H9 (cell line): ENCODE measurements at regions not wholly inside any gene's neighbourhood (a gene's known extent, or its start where the extent isn't known, plus 50 kb on each side); places are given as distances from the start of the nearest gene placed in this dataset.

Experiments used
- DNase-seq: peaks from one replicate; pipeline ENCODE4 v3.0.0-alpha.2; 2017
- H2AFZ ChIP-seq: one replicate; pipeline ENCODE4 v1.6.1; 2013; ENCODE audit warnings: mild to moderate bottlenecking, low read length, control low read depth, moderate library complexity
- H2AK5ac ChIP-seq: 2 replicates; pipeline ENCODE4 v1.6.1; 2013; ENCODE audit warnings: low read length, control low read depth, mixed read lengths; ENCODE audit not compliant: insufficient read length
- H2BK120ac ChIP-seq: one replicate; pipeline ENCODE4 v1.6.1; 2013; ENCODE audit warnings: low read depth, mild to moderate bottlenecking, low read length, control low read depth, inconsistent platforms; ENCODE audit not compliant: poor library complexity, severe bottlenecking
- H2BK12ac ChIP-seq: 2 replicates; pipeline ENCODE4 v1.6.1; 2013; ENCODE audit warnings: low read length, control low read depth, mixed read lengths, low read depth; ENCODE audit not compliant: insufficient read length
- H2BK15ac ChIP-seq: 2 replicates; pipeline ENCODE4 v1.6.1; 2013; ENCODE audit warnings: low read depth, low read length, control low read depth
- H2BK20ac ChIP-seq: one replicate; pipeline ENCODE4 v1.6.1; 2013; ENCODE audit warnings: low read depth, mild to moderate bottlenecking, low read length, control low read depth, inconsistent platforms; ENCODE audit not compliant: poor library complexity, severe bottlenecking
- H2BK5ac ChIP-seq: 2 replicates; pipeline ENCODE4 v1.6.1; 2013; ENCODE audit warnings: low read length, control low read depth, mixed read lengths; ENCODE audit not compliant: insufficient read length
- H3K14ac ChIP-seq: 2 replicates; pipeline ENCODE4 v1.6.1; 2013; ENCODE audit warnings: low read length, control low read depth; ENCODE audit not compliant: insufficient read depth
- H3K18ac ChIP-seq: 2 replicates; pipeline ENCODE4 v1.6.1; 2013; ENCODE audit warnings: low read depth, mild to moderate bottlenecking, mixed read lengths, low read length, control low read depth; ENCODE audit not compliant: insufficient read length
- H3K23ac ChIP-seq: 2 replicates; pipeline ENCODE4 v1.6.1; 2013; ENCODE audit warnings: low read length, control low read depth, mixed read lengths, low read depth; ENCODE audit not compliant: insufficient read length
- H3K23me2 ChIP-seq: 2 replicates; pipeline ENCODE4 v1.6.1; 2013; ENCODE audit warnings: low read depth, mild to moderate bottlenecking, mixed read lengths, low read length, control low read depth; ENCODE audit not compliant: insufficient read length, poor library complexity, severe bottlenecking
- H3K27ac ChIP-seq: 2 replicates; pipeline ENCODE4 v1.5.1; 2013; ENCODE audit warnings: low read length, control low read depth, mixed read lengths, low read depth; ENCODE audit not compliant: insufficient read length
- H3K27me3 ChIP-seq: 2 replicates; pipeline ENCODE4 v1.6.1; 2013; ENCODE audit warnings: low read length, control low read depth, inconsistent platforms; ENCODE audit not compliant: insufficient read depth
- H3K4ac ChIP-seq: 2 replicates; pipeline ENCODE4 v1.6.1; 2013; ENCODE audit warnings: low read depth, mild to moderate bottlenecking, control low read depth, inconsistent platforms, low read length, moderate library complexity
- H3K4me1 ChIP-seq: 2 replicates; pipeline ENCODE4 v1.6.1; 2013; ENCODE audit warnings: low read length, control low read depth, inconsistent platforms; ENCODE audit not compliant: insufficient read depth
- H3K4me2 ChIP-seq: 2 replicates; pipeline ENCODE4 v1.6.1; 2013; ENCODE audit warnings: low read length, control low read depth, mixed read lengths; ENCODE audit not compliant: insufficient read length, insufficient read depth
- H3K56ac ChIP-seq: 2 replicates; pipeline ENCODE4 v1.6.1; 2013; ENCODE audit warnings: low read depth, mild to moderate bottlenecking, mixed read lengths, low read length, control low read depth; ENCODE audit not compliant: insufficient read length
- H3K79me1 ChIP-seq: 2 replicates; pipeline ENCODE4 v1.6.1; 2013; ENCODE audit warnings: low read depth, mild to moderate bottlenecking, moderate library complexity, low read length, control low read depth, inconsistent platforms; ENCODE audit not compliant: insufficient read depth, poor library complexity, severe bottlenecking
- H3K79me2 ChIP-seq: 2 replicates; pipeline ENCODE4 v1.6.1; 2013; ENCODE audit warnings: low read length, control low read depth, inconsistent platforms; ENCODE audit not compliant: insufficient read depth
- H3K9ac ChIP-seq: 2 replicates; pipeline ENCODE4 v1.6.1; 2013; ENCODE audit warnings: low read length, control low read depth, mixed read lengths; ENCODE audit not compliant: insufficient read length; ENCODE audit errors: extremely low read depth
- H3K9me3 ChIP-seq: one replicate; pipeline ENCODE4 v1.6.1; 2013; ENCODE audit warnings: low read depth, low read length, inconsistent platforms; ENCODE audit not compliant: control insufficient read depth
- H3T11ph ChIP-seq: one replicate; pipeline ENCODE4 v1.6.1; 2013; ENCODE audit warnings: mild to moderate bottlenecking, low read length, control low read depth, inconsistent platforms
- H4K20me1 ChIP-seq: one replicate; pipeline ENCODE4 v1.6.1; 2013; ENCODE audit not compliant: control insufficient read depth, insufficient read length, insufficient read depth
- H4K5ac ChIP-seq: 2 replicates; pipeline ENCODE4 v1.6.1; 2013; ENCODE audit warnings: low read depth, mild to moderate bottlenecking, mixed read lengths, low read length, control low read depth; ENCODE audit not compliant: insufficient read length
- H4K8ac ChIP-seq: replicated peaks from 2 replicates; pipeline ENCODE4 v1.6.1; 2013; ENCODE audit warnings: low read length, control low read depth, mixed read lengths, low read depth; ENCODE audit not compliant: insufficient read length
- H4K91ac ChIP-seq: 2 replicates; pipeline ENCODE4 v1.6.1; 2013; ENCODE audit warnings: low read depth, mild to moderate bottlenecking, moderate library complexity, mixed read lengths, low read length, control low read depth; ENCODE audit not compliant: insufficient read length
- H3K27ac Mint-ChIP-seq, 3 experiments: 2 replicates in 2 of 3; 3 replicates in 1 of 3; pipeline ENCODE4 v1.8.0; 2020 to 2021; ENCODE audit warnings: mixed read lengths in 3 of 3, mild to moderate bottlenecking in 1 of 3, moderate library complexity in 1 of 3
- H3K27me3 Mint-ChIP-seq: 2 replicates; pipeline ENCODE4 v1.8.0; 2021; ENCODE audit warnings: low read depth, mild to moderate bottlenecking, moderate library complexity, mixed read lengths
- H3K36me3 Mint-ChIP-seq, 3 experiments: 2 replicates in 2 of 3; 3 replicates in 1 of 3; pipeline ENCODE4 v1.8.0; 2020 to 2021; ENCODE audit warnings: low read depth in 3 of 3, mixed read lengths in 3 of 3; ENCODE audit not compliant: insufficient read depth in 1 of 3
- H3K4me1 Mint-ChIP-seq, 2 experiments: 2 replicates each; pipeline ENCODE4 v1.8.0; 2020; ENCODE audit warnings: mixed read lengths in 2 of 2
- H3K4me3 Mint-ChIP-seq, 2 experiments: 2 replicates in 1 of 2; 3 replicates in 1 of 2; pipeline ENCODE4 v1.8.0; 2020 to 2021; ENCODE audit warnings: mild to moderate bottlenecking in 2 of 2, mixed read lengths in 2 of 2, moderate library complexity in 1 of 2
- H3K9me3 Mint-ChIP-seq, 2 experiments: 2 replicates in 1 of 2; 3 replicates in 1 of 2; pipeline ENCODE4 v1.8.0; 2020; ENCODE audit warnings: mild to moderate bottlenecking in 2 of 2, mixed read lengths in 2 of 2, moderate library complexity in 1 of 2
- CTCF ChIP-seq: fragments of 200-600 bp; sonication (generic); conservative IDR thresholded peaks from 3 replicates; pipeline ENCODE4 v1.8.0; 2021; ENCODE audit warnings: antibody characterized with exemption, mild to moderate bottlenecking
- WGBS: extraction: QIAGEN DNeasy Blood & Tissue Kit; methylation state at CpG from one replicate; pipeline ENCODE4 v1.1.7; 2013; ENCODE audit warnings: missing lambda C conversion rate, low lambda C conversion rate, mixed read lengths; ENCODE audit not compliant: insufficient read length; ENCODE audit errors: extremely low coverage; 5-methylcytosine and 5-hydroxymethylcytosine counted together

- no peak for DNase-seq
- H2AK5ac ChIP-seq = no peak overlapping the region
- Mint-ChIP-seq H3K27ac (no peak overlapping the region), H3K4me3 (no peak overlapping the region), H3K9me3 (no peaks in the 10 kb centered on the region; a peak in 1 of 5 replicates), H3K36me3 (no peaks in the 10 kb centered on the region), H3K27me3 (no peaks in the 10 kb centered on the region; the same call in 1 of the 2 replicates), H3K4me1 (peaks cover 11 to 12% of the 10 kb centered on the region in 2 experiments; a peak in 3 of 4 replicates)
- TF ChIP-seq CTCF = no peak
- no peaks in the 10 kb centered on the region for H3K9me3 ChIP-seq
- H4K8ac ChIP-seq = no peak overlapping the region
- H3T11ph ChIP-seq = no peak overlapping the region
- no peak overlapping the region for H3K14ac ChIP-seq
- no peak overlapping the region for H2BK5ac ChIP-seq
- H2BK12ac ChIP-seq = no peak overlapping the region
- H2BK120ac ChIP-seq = no peak overlapping the region
- no peak overlapping the region for H3K56ac ChIP-seq
- no peaks in the 10 kb centered on the region for H4K20me1 ChIP-seq
- no peaks in the 10 kb centered on the region for H3K23me2 ChIP-seq
- H3K4me1 ChIP-seq = no peaks in the 10 kb centered on the region
- H3K27me3 ChIP-seq = no peaks in the 10 kb centered on the region
- no peak overlapping the region for H3K9ac ChIP-seq
- no peak overlapping the region for H3K4ac ChIP-seq
- H2BK20ac ChIP-seq = no peak overlapping the region
- H3K23ac ChIP-seq = no peak overlapping the region
- H2BK15ac ChIP-seq = no peak overlapping the region
- H3K18ac ChIP-seq = no peak overlapping the region
- no CpG with 5 or more reads among the region's 8 CpGs for WGBS
- no peak overlapping the region for H4K5ac ChIP-seq
- H3K79me2 ChIP-seq = no peaks in the 10 kb centered on the region
- H4K91ac ChIP-seq = no peak overlapping the region
- H3K79me1 ChIP-seq = no peaks in the 10 kb centered on the region
- H2AFZ ChIP-seq = no peak overlapping the region
- no peak overlapping the region for H3K27ac ChIP-seq
- H3K4me2 ChIP-seq = no peak overlapping the region
Observed at GRCh38 chr18:76053551-76053950, 441.5 kb downstream of the ZNF516 start.
